ENCODE measurements at regions not wholly inside any gene's neighbourhood (a gene's known extent, or its start where the extent isn't known, plus 50 kb on each side); places are given as distances from the start of the nearest gene placed in this dataset.

- TF ChIP-seq CTCF (IDR thresholded peaks at IDR 0.05; ENCODE audit: low read depth, low read length) (no peak), EZH2phosphoT487 (IDR thresholded peaks at IDR 0.05; ENCODE audit: low read depth) (no peak)
Measured at GRCh38 chr7:153902862-153903261, 149.3 kb upstream of the DPP6 start.
